NCI-H2227 (cell line): ENCODE measurements at regions not wholly inside any gene's neighbourhood (a gene's known extent, or its start where the extent isn't known, plus 50 kb on each side); places are given as distances from the start of the nearest gene placed in this dataset.

ENCODE experiments used
- DNase-seq: peaks from one replicate; lab custom pipeline; 2025; ENCODE audit not compliant: unreplicated experiment; lab: John Stamatoyannopoulos, UW

- no peak for DNase-seq
Measured at GRCh38 chr16:9185381-9185780, 93.9 kb downstream of the HAPSTR1 start.

DNA sequence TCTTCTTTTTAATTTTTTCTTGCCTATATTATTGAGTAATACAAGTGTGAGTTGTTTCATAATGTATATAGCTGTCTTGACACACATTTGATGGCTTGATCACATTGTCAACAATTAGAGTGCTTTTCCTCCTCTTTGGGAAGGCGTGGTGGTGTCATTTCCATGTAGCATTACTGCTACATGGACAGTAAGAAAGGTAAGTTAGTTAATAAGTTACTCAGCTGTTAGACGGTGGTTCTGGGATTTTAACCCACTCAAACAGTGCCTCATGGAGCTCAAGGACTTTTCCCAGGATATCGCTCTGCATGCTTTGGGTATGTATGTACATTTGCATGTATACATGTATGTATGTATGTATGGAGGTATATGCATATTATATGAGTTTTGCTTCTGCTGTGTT is 94.6 kb downstream of the HAPSTR1 start:
- no peak for DNase-seq

GRCh38 chr16:9188721-9189120 is 97.3 kb downstream of the HAPSTR1 start:
- no peak for DNase-seq

- no peak for DNase-seq
Measured at GRCh38 chr16:9191274-9191850, 99.9 kb downstream of the HAPSTR1 start.

DNA sequence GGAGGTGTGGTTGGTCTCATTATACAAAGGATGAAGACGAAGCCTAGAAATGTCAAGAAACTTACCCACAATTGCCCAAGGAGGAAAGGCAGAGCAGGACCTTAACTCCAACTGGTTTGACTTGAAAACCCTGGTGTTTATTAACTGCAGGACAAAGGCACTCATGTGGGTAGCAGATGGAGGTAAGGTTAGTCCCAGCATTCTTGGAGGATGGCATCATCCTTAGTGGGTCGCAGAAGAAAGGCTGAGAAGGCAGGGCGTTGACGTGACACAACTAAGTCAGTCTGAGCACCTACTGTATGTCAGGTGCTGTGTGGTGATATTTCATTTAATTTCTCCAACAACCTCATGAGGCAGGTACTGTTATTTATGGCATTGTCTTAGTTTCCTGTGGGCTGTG is 101.3 kb downstream of the HAPSTR1 start:
- DNase-seq, result no peak

DNA sequence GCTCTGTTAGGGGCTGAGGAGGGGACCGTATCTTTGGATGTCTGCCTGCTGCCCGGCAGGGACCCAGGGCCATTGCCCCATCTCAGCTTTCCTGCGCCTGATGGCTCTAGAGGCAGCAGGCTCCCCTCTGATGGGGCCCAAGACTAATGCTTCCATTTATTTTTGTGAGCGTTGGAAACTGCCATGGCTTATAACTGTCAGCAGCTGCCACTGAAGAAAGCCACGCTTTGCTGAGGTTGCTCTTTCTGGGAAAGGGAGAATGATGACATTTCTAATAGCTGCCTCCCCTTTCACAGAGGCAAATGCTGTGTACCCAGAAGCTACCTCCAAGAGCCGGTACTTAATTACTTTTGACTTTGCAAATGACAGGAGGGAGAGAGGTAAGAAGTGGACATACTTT is 103.8 kb downstream of the HAPSTR1 start:
- DNase-seq, result no peak

DNA sequence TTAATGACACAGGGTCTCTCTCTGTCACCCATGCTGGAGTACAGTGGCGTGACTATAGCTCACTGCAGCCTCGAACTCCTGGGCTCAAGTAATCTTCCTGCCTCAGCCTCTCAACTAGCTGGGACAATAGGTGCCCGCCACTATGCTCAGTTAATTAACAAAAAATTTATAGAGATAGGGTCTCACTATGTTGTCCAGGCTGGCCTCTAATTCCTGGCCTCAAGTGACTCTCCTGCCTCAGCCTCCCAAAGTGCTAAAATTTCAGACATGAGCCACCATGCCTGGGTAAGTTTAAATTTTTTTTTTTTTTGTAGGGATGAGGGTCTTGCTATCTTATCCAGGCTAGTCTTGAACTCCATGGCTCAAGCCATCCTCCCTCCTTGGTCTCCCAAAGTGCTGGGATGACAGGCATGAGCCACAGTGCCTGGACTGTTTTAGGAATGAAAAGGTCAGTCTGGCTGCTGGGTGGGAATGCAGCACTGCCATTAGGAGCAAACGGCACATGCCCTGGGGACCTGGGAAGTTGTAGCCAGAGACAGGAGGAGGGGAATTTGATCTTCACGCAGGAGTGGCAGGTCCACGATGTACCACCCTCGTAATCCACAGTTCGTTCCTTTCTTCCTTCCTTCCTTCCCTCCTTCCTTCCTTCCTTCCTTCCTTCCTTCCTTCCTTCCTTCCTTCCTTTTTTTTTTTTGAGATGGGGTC is 106.7 kb downstream of the HAPSTR1 start:
- no peak for DNase-seq

- DNase-seq, result no peak
Measured at GRCh38 chr16:9199311-9199710, 107.9 kb downstream of the HAPSTR1 start.

DNA sequence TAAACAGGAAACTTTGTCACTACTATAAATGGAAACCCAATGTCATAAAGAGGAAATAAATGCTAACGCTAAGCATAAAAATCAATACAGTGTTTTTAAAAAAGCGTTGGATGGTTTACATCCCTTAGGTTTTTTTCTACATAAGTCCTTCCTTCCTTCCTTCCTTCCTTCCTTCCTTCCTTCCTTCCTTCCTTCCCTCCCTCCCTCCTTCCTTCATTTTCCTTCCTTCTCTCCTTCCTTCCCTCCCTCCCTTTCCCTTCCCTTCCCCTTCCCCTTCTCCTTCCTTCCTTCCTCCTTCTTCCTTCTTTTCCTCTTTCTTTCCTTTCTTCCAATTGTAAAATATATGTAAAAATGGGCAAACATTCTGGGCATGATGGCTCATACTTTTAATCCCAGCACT is 108.3 kb downstream of the HAPSTR1 start:
- DNase-seq, result no peak

- no peak for DNase-seq
Measured at GRCh38 chr16:9203956-9204355, 112.5 kb downstream of the HAPSTR1 start.

- DNase-seq, result no peak
Measured at GRCh38 chr16:9205661-9206060, 114.2 kb downstream of the HAPSTR1 start.

GRCh38 chr16:9206156-9206555 is 114.7 kb downstream of the HAPSTR1 start:
- no peak for DNase-seq

GRCh38 chr16:9212621-9213020 is 121.2 kb downstream of the HAPSTR1 start:
- no peak for DNase-seq

DNA sequence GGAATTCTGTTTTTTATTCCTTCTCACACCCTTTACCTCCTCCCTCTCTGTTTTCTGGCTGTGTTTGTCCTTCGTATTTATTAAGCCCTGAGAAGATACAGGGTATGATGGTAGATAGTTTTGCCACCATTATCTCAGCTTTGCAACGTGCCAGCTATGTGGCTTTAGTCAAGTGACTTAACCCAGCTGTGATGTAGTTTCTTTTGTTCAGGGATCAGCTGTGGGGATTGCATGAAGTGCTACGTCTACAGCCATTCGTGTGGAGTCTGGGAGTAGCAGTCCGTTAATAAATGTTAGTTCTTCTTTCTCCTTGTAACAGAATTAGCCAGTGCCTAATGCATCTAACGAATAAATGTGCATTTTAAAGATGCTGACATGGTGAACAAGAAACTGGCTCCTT is 128.4 kb downstream of the HAPSTR1 start:
- no peak for DNase-seq

DNA sequence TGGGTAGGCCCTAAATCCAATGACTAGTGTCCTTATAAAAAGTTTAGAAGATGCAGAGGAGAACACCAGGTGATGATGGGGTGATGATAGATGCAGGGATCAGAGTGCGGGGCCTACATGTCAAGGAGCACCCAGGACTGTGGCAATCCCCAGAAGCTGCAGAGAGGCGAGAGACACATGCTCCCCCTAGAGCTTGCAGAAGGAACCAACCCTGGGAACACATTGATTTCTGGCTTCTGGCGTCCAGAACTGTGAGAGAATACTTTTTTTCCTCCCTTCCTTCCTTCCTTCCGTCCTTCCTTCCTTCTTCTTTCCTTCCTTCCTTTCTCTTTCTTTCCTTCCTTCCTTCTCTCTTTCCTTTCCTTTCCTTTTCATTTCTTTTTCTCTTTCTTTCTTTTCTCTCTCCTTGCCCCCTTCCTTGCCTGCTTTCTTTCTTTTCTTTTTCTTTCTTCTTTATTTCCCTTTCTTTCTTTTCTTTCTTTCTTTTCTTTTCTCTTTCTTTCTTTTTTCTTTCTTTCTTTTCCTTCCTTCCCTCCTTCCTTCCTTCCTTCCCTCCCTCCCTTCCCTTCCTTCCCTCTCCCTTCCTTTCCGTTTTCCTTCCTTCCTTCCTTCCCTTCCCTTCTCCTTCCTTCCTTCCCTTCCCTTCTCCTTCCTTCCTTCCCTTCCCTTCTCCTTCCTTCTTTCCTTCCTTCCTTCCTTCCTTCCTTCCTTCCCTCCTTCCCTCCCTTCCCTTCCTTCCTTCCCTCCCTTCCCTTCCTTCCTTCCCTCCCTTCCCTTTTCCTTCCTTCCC is 134.3 kb downstream of the HAPSTR1 start:
- DNase-seq, result no peak

- DNase-seq, result no peak
Measured at GRCh38 chr16:9226924-9227323, 135.5 kb downstream of the HAPSTR1 start.

GRCh38 chr16:9231039-9231438 is 139.6 kb downstream of the HAPSTR1 start:
- DNase-seq, result no peak

- DNase-seq, result no peak
Measured at GRCh38 chr16:9232102-9232770, 140.8 kb downstream of the HAPSTR1 start.

- DNase-seq, result no peak
Measured at GRCh38 chr16:9235867-9236266, 144.4 kb downstream of the HAPSTR1 start.

- DNase-seq, result no peak
Measured at GRCh38 chr16:9236319-9236718, 144.9 kb downstream of the HAPSTR1 start.

DNA sequence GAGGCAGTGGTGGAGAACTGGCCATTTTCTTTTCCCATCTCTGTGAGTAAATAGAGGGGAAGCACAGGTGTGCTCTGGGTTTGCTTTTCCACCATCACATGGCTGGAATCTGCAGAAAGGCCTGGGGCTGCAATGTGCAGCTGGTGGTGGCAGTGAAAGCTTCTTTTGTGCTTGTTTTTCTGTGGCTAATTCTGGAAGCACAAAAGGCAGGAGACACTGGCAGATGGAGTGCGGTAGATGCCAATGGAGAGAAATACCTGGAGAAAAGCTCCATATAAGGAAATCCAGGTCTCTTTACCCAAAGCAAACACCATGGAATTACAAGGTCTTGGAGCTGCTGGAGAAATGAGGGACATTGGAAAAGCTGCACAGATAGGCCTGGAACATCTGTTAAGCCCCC is 146.9 kb downstream of the HAPSTR1 start:
- DNase-seq, result no peak

DNA sequence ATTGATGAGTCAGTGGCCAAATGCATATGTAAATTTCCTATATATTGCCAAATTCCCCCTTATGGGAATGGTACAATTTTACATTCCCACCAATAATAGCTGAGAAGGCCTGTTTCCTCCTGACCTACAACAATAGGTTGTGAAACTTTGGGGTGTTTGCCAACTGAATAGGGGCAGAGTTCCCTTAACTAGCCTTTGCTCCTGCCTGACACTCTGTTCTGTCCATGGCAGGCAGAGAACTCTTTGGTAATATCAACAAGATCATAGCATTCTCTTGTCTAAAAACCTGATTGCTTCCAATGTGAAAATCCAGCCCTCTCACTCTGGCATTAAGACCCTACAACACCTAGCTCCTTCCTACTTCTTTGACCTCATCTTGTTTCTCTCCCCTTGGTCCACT is 149.7 kb downstream of the HAPSTR1 start:
- DNase-seq, result no peak
